GM12891 (cell line): ENCODE measurements at regions not wholly inside any gene's neighbourhood (a gene's known extent, or its start where the extent isn't known, plus 50 kb on each side); places are given as distances from the start of the nearest gene placed in this dataset.
A peak's percentile ranks its signal among the peaks of the same experiment; 100 is the strongest.

Experiments used
- DNase-seq: peaks from one replicate; pipeline ENCODE4 v3.0.0; 2011; ENCODE audit warnings: low spot score; ENCODE audit not compliant: insufficient read length
- FAIRE-seq: peaks from 2 replicates; lab custom pipeline; 2011; peaks lifted over from hg19 to GRCh38; lab: Jason Lieb, UNC
- PAX5 ChIP-seq: IDR thresholded peaks from 2 replicates; pipeline ENCODE4 v1.6.1; 2011; ENCODE audit warnings: low read length, moderate library complexity, mild to moderate bottlenecking; ENCODE audit not compliant: insufficient read depth, severe bottlenecking
- POLR2A ChIP-seq: IDR thresholded peaks from 2 replicates; pipeline ENCODE4 v1.6.1; 2011; ENCODE audit warnings: low read depth, low read length, control low read depth
- POLR2AphosphoS5 ChIP-seq: IDR thresholded peaks from 2 replicates; pipeline ENCODE4 v1.6.1; 2011; ENCODE audit warnings: low read depth, low read length, control low read depth
- POU2F2 ChIP-seq: IDR thresholded peaks from 2 replicates; pipeline ENCODE4 v1.6.1; 2011; ENCODE audit warnings: low read depth, mild to moderate bottlenecking, control low read depth, low read length, moderate library complexity
- SPI1 ChIP-seq: IDR thresholded peaks from 2 replicates; pipeline ENCODE4 v1.6.1; 2011; ENCODE audit warnings: low read depth, low read length, control low read depth
- TAF1 ChIP-seq: IDR thresholded peaks from 2 replicates; pipeline ENCODE4 v1.6.1; 2011; ENCODE audit warnings: low read depth, low read length, control low read depth

DNA sequence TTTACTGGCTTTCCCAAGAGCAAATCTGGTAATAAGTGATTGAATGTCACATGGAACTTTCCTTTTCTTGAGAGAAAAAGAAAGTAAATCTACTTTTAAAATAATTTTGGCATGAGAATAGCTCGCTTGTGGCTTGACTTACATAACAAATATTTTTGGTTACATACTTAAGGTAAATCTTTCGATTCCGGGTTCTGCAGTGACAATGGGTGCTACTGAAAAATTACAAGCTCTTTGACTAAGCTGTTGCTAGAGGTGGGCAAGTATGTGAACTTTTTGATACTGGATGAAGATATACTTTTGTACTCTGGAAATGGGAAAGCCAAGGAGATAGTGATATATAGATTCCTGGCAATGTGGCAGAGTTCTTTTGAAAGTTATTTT lies 51.9 kb upstream of the OTOL1 start:
- no peak for DNase-seq
- FAIRE-seq = no peak
- no peak for TF ChIP-seq POLR2AphosphoS5
- no peak for TF ChIP-seq POLR2A
- TF ChIP-seq PAX5 = no peak
- no peak for TF ChIP-seq POU2F2
- no peak for TF ChIP-seq SPI1
- no peak for TF ChIP-seq TAF1

DNA sequence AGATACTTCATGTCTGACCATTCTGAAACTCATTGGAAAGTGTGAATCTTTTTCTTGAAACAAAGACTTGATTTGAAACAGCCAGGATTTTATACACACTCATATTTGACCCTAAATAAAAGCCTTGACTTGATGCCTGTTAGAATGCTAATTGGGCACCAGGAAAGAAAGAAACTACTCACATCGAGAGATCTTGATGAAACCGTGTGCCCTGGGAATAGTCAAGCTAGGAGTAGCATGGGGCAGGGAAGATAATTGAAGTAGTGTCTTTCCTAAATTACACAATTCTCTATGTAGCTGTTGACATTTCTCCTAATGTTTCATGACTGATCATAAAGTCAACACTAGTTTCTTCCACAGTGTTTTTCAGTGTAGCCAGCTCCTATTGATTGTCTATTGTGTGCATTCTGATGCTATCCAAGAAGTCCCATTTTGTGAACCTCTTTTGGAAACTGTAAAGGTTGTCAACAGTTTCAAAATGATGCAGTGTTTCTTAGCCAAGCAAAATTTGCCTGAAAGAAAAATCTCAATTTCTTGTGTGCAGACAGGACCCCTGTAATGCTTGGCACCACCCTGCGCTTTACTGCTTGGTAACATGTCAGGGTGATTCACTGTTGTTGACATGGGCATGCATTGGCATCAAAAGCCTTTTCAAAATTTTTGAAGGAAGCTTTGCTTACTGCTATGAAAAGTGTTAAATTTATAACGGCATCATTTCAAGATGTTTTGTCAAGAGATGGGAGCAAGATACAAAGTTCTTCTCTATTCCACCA lies 52.5 kb upstream of the OTOL1 start:
- DNase-seq (no peak), FAIRE-seq (no peak)
- no peak for TF ChIP-seq POU2F2
- TF ChIP-seq SPI1 = no peak
- no peak for TF ChIP-seq POLR2A
- TF ChIP-seq POLR2AphosphoS5 = no peak
- no peak for TF ChIP-seq TAF1
- TF ChIP-seq PAX5 = no peak

DNA sequence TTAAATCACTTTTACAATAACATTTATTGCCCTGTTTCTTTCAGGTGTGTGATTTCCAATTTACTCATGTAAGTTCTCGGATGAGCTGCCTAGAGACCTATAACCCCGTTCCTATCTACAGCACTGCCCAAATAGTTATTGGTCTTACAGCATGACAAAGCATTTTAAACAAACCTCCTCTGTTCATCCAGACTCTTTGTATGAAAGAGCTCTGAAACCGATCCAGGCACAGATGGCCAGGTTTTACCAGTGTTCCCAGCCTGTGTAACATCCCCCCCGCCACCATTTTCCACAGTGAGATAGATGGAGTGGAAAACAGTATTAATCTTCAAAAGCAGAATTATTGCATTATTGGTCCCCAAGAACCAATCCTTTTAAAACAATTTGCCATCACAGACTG lies 59.0 kb upstream of the SPTSSB start:
- TF ChIP-seq TAF1 (no peak), POLR2A (no peak), POU2F2 (no peak), PAX5 (no peak), POLR2AphosphoS5 (no peak), SPI1 (no peak)
- no peak for FAIRE-seq

DNA sequence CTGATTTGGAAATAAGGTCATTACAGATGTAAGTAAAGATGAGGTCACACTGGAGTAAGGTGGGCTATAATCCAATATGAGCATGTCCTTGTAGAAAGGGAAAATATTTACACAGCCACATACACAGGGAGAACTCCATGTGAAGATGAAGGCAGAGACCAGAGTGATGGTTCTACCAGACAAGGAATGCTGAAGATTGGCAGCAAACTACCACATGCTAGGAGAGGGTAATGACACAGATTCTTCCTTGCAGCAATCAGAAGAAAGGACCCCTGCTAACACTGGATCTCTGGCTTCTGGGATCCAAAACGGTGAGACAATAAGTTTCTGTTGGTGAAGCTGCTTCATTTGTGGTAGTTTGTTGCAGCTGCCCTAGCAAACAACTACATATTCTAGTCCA lies 56.0 kb upstream of the SPTSSB start:
- DNase-seq (no peak), FAIRE-seq (no peak)
- no peak for TF ChIP-seq PAX5

More for the DNA sequence above, 59.0 kb upstream of the SPTSSB start:
- DNase-seq = no peak

DNA sequence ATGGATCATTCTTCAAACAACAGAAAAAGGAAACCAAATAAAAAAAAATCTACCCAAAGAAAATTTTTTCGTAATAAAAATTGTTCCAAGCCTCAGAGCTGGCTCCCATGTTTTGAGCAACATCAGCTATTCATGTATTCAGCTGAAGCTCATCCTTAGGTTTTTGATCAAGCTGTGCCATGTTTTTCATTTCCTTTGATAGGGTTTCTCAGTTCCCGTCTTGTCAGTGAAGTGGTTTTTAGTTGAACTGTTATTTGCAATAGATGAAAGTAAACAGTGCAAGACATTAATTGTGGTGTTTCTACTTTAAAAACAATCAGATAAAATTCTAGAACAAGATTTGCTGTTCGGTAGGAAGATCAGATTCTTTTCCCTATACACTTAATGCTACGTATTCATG lies 55.4 kb upstream of the SPTSSB start:
- FAIRE-seq (no peak), DNase-seq (no peak)
- TF ChIP-seq SPI1 = peak; percentile 29; the same call in 1 of the 2 replicates
- TF ChIP-seq TAF1 = no peak

DNA sequence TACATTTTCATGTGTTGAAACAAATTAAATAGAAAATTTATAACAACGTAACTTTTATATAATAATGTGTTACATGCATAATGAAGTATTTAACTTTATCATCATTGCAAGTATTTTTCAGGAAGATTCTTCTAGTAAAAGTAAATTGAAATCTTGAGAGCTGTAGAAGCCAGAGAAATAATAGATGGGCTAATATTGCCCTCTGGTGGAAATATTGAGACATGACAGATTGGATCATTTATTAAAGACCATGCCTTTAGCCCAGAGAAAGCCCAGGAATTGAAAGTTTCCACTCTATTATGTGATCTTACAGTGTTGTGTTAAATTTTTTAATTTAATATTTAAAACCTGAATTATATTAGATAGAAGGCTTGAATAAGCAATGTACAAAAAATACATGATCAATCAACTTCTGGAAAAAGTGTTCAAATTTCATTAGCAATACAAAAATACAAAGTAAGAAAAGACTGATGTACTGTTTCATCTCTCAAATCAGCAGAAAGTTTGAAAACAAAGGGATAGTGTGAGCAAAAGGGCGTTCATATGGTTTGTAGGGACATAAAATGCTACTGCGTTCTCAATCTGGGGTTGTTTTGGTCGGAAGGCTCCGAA lies 52.7 kb upstream of the SPTSSB start:
- TF ChIP-seq PAX5 = no peak
- TF ChIP-seq TAF1 = no peak
- TF ChIP-seq POU2F2 = no peak
- no peak for TF ChIP-seq POLR2AphosphoS5
- TF ChIP-seq POLR2A = no peak
- no peak for TF ChIP-seq SPI1
- DNase-seq (peak; percentile 18), FAIRE-seq (no peak)

DNA sequence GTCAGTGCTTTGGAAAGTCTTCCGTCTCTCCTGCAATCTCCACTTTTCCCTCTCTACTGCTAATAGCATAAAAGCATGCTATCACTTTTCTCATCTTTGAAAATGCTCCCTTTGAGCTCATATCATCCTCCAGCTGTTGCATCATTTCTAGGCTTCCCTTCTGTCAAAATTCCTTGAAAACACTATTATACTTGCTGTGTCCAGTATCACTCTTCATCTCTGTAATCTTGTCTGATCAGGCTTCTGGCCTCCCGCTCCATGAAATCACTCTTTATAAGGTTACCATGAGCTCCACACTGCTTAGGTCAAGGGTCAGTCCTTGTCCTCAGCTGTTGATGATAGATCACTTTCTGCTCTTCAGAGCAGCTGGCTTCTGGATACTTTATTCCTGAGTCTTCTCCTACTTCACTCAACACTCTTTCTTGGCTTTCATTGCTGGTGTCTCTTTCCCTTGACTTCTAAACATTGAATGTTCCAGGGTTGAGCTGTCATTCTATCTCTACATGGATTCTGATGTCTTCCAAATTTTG lies 50.9 kb upstream of the SPTSSB start:
- FAIRE-seq (no peak), DNase-seq (no peak)
- no peak for TF ChIP-seq TAF1
- TF ChIP-seq POU2F2 = no peak
- no peak for TF ChIP-seq POLR2AphosphoS5
- TF ChIP-seq POLR2A = no peak
- TF ChIP-seq SPI1 = no peak
- TF ChIP-seq PAX5 = no peak
